NT2/D1 (cell line): ENCODE measurements at regions not wholly inside any gene's neighbourhood (a gene's known extent, or its start where the extent isn't known, plus 50 kb on each side); places are given as distances from the start of the nearest gene placed in this dataset.
"Not testable (repeated sequence)": the region's sequence is repeated elsewhere in the genome, so short reads cannot be mapped to it uniquely, and the experiment has no call there.

Experiments
- DNase-seq: peaks from one replicate; pipeline ENCODE4 v3.0.0-alpha.2; 2011; ENCODE audit warnings: low read depth, low spot score
- H3K27me3 ChIP-seq: 2 replicates; pipeline ENCODE4 v1.6.0; 2011; ENCODE audit warnings: mild to moderate bottlenecking; ENCODE audit not compliant: insufficient read length, insufficient read depth
- H3K36me3 ChIP-seq: 2 replicates; pipeline ENCODE4 v1.6.1; 2011; ENCODE audit warnings: mild to moderate bottlenecking, low read length, mixed read lengths; ENCODE audit not compliant: insufficient read depth, insufficient read length
- H3K4me1 ChIP-seq: 2 replicates; pipeline ENCODE4 v1.5.1; 2011; ENCODE audit not compliant: insufficient read depth, insufficient read length
- H3K4me3 ChIP-seq: 2 replicates; pipeline ENCODE4 v1.5.1; 2011; ENCODE audit warnings: low read depth; ENCODE audit not compliant: insufficient read length
- H3K9ac ChIP-seq: 2 replicates; pipeline ENCODE4 v1.6.0; 2011; ENCODE audit warnings: low read depth; ENCODE audit not compliant: insufficient read length
- H3K9me3 ChIP-seq: 2 replicates; pipeline ENCODE4 v1.5.1; 2011; ENCODE audit warnings: mild to moderate bottlenecking, low read length; ENCODE audit not compliant: insufficient read depth
- SUZ12 ChIP-seq: IDR thresholded peaks from 2 replicates; pipeline ENCODE4 v1.6.1; 2011; ENCODE audit not compliant: insufficient read length, insufficient read depth; ENCODE audit errors: extremely low read depth
- YY1 ChIP-seq: IDR thresholded peaks from 2 replicates; pipeline ENCODE4 v1.6.1; 2011; ENCODE audit not compliant: insufficient read length, insufficient read depth
- ZNF274 ChIP-seq: IDR thresholded peaks from 2 replicates; pipeline ENCODE4 v1.6.1; 2011; ENCODE audit warnings: mild to moderate bottlenecking, low read depth, low read length

- no peaks in the 10 kb centered on the region for H3K4me1 ChIP-seq
- no peaks in the 10 kb centered on the region for H3K36me3 ChIP-seq
- no peak for TF ChIP-seq YY1
- TF ChIP-seq ZNF274, result no peak
- no peak for TF ChIP-seq SUZ12
- no peaks in the 10 kb centered on the region for H3K9me3 ChIP-seq
- DNase-seq, result no peak
- H3K27me3 ChIP-seq, result no peaks in the 10 kb centered on the region
- no peak overlapping the region for H3K4me3 ChIP-seq
- H3K9ac ChIP-seq, result no peak overlapping the region
Measured at GRCh38 chr10:111634191-111634590, 549.4 kb downstream of the GPAM start.

- DNase-seq, result no peak
- Histone ChIP-seq H3K27me3 (no peaks in the 10 kb centered on the region), H3K36me3 (no peaks in the 10 kb centered on the region), H3K4me1 (no peaks in the 10 kb centered on the region), H3K9ac (no peak overlapping the region), H3K9me3 (no peaks in the 10 kb centered on the region), H3K4me3 (no peak overlapping the region)
- no peak for TF ChIP-seq ZNF274
- no peak for TF ChIP-seq YY1
- no peak for TF ChIP-seq SUZ12
Measured at GRCh38 chr10:111646021-111646420, 537.5 kb downstream of the GPAM start.

GRCh38 chr10:111648046-111648445, 535.5 kb downstream of the GPAM start:
- Histone ChIP-seq H3K4me1 (no peaks in the 10 kb centered on the region), H3K36me3 (no peaks in the 10 kb centered on the region), H3K9ac (no peak overlapping the region), H3K27me3 (no peaks in the 10 kb centered on the region), H3K9me3 (no peaks in the 10 kb centered on the region), H3K4me3 (no peak overlapping the region)
- TF ChIP-seq YY1 (no peak), ZNF274 (no peak), SUZ12 (no peak)
- DNase-seq, result no peak

- DNase-seq, H3K9me3 ChIP-seq, H3K4me3 ChIP-seq, H3K27me3 ChIP-seq, H3K9ac ChIP-seq, H3K36me3 ChIP-seq, H3K4me1 ChIP-seq: not testable (repeated sequence)
Measured at GRCh38 chr10:111649080-111649479, 534.5 kb downstream of the GPAM start.

GRCh38 chr10:111650088-111650487, 533.5 kb downstream of the GPAM start:
- Histone ChIP-seq H3K4me3 (no peak overlapping the region), H3K9me3 (no peaks in the 10 kb centered on the region), H3K9ac (no peak overlapping the region), H3K27me3 (no peaks in the 10 kb centered on the region), H3K4me1 (no peaks in the 10 kb centered on the region), H3K36me3 (no peaks in the 10 kb centered on the region)
- DNase-seq, result no peak
- TF ChIP-seq ZNF274, result no peak
- TF ChIP-seq SUZ12, result no peak
- no peak for TF ChIP-seq YY1

- no peak for TF ChIP-seq ZNF274
- no peak for TF ChIP-seq YY1
- no peak for TF ChIP-seq SUZ12
- DNase-seq, result no peak
- H3K4me3 ChIP-seq, result no peak overlapping the region
- H3K27me3 ChIP-seq, result no peaks in the 10 kb centered on the region
- H3K4me1 ChIP-seq, result no peaks in the 10 kb centered on the region
- no peaks in the 10 kb centered on the region for H3K9me3 ChIP-seq
- no peaks in the 10 kb centered on the region for H3K36me3 ChIP-seq
- H3K9ac ChIP-seq, result no peak overlapping the region
Measured at GRCh38 chr10:111656066-111656465, 527.5 kb downstream of the GPAM start.

GRCh38 chr10:111677759-111678158, 505.8 kb downstream of the GPAM start:
- Histone ChIP-seq H3K36me3 (no peaks in the 10 kb centered on the region), H3K9ac (no peak overlapping the region), H3K4me1 (no peaks in the 10 kb centered on the region), H3K27me3 (no peaks in the 10 kb centered on the region), H3K9me3 (peaks cover 5% of the 10 kb centered on the region; the same call in 1 of the 2 replicates), H3K4me3 (no peak overlapping the region)
- TF ChIP-seq SUZ12 (no peak), YY1 (no peak), ZNF274 (no peak)
- DNase-seq, result no peak

- TF ChIP-seq YY1 (no peak), ZNF274 (no peak), SUZ12 (no peak)
- Histone ChIP-seq H3K4me1 (no peaks in the 10 kb centered on the region), H3K36me3 (no peaks in the 10 kb centered on the region), H3K9me3 (no peaks in the 10 kb centered on the region), H3K4me3 (no peak overlapping the region), H3K27me3 (no peaks in the 10 kb centered on the region), H3K9ac (no peak overlapping the region)
- DNase-seq, result no peak
Measured at GRCh38 chr10:111686796-111687195, 496.8 kb downstream of the GPAM start.
